ENCODE measurements at regions not wholly inside any gene's neighbourhood (a gene's known extent, or its start where the extent isn't known, plus 50 kb on each side); places are given as distances from the start of the nearest gene placed in this dataset.
A peak's percentile ranks its signal among the peaks of the same experiment; 100 is the strongest.

DNA sequence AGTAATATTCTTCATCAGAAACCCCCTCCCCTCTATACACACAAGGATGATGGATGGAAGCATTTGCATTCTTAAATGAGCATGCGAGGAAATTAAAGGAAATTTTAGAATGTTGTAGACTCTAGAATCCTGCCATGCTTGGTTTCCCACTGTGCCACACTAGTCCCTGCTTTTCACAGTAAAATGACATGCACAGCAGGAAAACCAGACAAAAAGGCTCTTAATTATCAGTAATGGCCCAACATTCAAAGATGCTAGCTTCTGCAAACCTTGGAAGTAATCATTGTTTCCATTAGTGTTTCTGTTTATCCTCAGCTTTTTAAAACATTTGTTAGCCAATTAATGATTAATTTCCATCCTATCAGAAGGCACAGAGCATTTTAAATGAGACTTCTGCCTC lies 255.8 kb downstream of the SLCO4C1 start:
- no peak for DNase-seq (ENCODE audit: low read depth in 1 of 2, low spot score in 1 of 2)
- H3K4me1 ChIP-seq (ENCODE audit: low read depth), result no peaks in the 10 kb centered on the region
- no peak overlapping the region for H3K4me3 ChIP-seq
- no peaks in the 10 kb centered on the region for H3K27me3 ChIP-seq
- TF ChIP-seq, protein P1, sequence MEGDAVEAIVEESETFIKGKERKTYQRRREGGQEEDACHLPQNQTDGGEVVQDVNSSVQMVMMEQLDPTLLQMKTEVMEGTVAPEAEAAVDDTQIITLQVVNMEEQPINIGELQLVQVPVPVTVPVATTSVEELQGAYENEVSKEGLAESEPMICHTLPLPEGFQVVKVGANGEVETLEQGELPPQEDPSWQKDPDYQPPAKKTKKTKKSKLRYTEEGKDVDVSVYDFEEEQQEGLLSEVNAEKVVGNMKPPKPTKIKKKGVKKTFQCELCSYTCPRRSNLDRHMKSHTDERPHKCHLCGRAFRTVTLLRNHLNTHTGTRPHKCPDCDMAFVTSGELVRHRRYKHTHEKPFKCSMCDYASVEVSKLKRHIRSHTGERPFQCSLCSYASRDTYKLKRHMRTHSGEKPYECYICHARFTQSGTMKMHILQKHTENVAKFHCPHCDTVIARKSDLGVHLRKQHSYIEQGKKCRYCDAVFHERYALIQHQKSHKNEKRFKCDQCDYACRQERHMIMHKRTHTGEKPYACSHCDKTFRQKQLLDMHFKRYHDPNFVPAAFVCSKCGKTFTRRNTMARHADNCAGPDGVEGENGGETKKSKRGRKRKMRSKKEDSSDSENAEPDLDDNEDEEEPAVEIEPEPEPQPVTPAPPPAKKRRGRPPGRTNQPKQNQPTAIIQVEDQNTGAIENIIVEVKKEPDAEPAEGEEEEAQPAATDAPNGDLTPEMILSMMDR (IDR thresholded peaks at IDR 0.05; ENCODE audit: low read depth, low read length), result no peak
- H3K27ac ChIP-seq, result no peak overlapping the region
- no peaks in the 10 kb centered on the region for H3K36me3 ChIP-seq
- H3K9me3 ChIP-seq (ENCODE audit: low read depth), result no peaks in the 10 kb centered on the region

DNA sequence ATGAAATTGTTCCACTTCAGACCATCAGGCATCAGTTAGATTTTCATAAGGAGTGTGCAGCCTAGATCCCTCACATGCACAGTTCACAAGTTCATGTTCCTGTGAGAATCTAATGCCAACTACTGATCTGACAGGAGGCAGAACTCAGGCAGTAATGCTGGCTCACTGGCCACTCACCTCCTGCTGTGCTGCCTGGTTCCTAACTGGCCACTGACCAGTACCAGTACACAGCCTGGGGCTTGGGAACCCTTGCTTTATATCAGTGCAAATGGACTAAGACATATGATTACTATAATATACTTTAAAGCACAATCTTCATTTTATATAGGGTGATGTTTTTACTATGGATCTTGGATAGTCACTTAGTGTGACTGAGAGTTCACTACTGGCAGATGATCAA lies 259.2 kb downstream of the SLCO4C1 start:
- no peaks in the 10 kb centered on the region for H3K36me3 ChIP-seq
- TF ChIP-seq, protein P1 (IDR thresholded peaks at IDR 0.05; ENCODE audit: low read depth, low read length), result no peak
- no peaks in the 10 kb centered on the region for H3K9me3 ChIP-seq (ENCODE audit: low read depth)

DNA sequence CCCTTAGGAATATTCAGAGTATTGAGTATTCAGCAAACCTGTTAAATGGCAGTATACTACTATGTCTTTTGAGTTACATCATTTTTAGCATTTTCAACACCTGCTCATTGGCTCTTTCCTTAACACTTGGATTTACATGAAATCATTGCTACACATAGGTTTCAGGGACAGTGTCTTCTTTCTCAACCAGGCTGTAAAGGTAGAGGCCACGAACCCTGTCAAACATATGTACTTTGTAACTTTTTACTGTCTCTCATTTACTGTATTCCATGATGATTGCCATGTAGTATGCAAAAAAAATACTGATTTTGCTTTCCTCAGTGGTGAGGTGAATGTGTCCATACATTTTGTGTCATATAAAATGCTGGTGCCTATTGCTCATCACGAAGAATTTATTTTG lies 264.4 kb downstream of the SLCO4C1 start:
- DNase-seq (ENCODE audit: low read depth in 1 of 2, low spot score in 1 of 2), result no peak

More for the DNA sequence above, 259.2 kb downstream of the SLCO4C1 start:
- no peaks in the 10 kb centered on the region for H3K27me3 ChIP-seq
- no peaks in the 10 kb centered on the region for H3K4me1 ChIP-seq (ENCODE audit: low read depth)
- peak in 1 of 2 donors; percentile 2 for DNase-seq (ENCODE audit: low read depth in 1 of 2, low spot score in 1 of 2)
- H3K4me3 ChIP-seq, result no peak overlapping the region
- H3K27ac ChIP-seq, result no peak overlapping the region

DNA sequence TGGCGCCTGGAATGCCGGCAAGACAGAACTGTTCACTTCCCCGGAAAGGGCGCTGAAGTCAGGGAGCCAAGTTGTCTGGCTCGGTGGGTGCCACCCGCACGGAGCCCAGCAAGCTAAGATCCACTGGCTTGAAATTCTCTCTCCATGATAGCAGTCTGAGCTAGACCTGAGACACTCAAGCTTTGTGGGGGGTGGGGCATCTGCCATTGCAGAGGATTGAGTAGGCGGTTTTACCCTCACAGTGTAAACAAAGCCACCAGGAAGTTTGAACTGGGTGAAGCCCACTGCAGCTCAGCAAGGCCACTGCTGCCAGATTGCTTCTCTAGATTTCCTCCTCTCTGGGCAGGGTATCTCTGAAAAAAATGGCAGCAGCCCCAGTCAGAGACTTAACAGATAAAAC lies 277.4 kb downstream of the SLCO4C1 start:
- DNase-seq (ENCODE audit: low read depth in 1 of 2, low spot score in 1 of 2), result no peak
- Histone ChIP-seq H3K27me3 (no peaks in the 10 kb centered on the region), H3K27ac (no peak overlapping the region), H3K4me3 (no peak overlapping the region), H3K36me3 (no peaks in the 10 kb centered on the region), H3K4me1 (ENCODE audit: low read depth) (no peaks in the 10 kb centered on the region), H3K9me3 (ENCODE audit: low read depth) (no peaks in the 10 kb centered on the region)
- TF ChIP-seq, protein P1 (IDR thresholded peaks at IDR 0.05; ENCODE audit: low read depth, low read length), result no peak

More for the DNA sequence above, 264.4 kb downstream of the SLCO4C1 start:
- Histone ChIP-seq H3K4me3 (no peak overlapping the region), H3K27ac (no peak overlapping the region), H3K36me3 (no peaks in the 10 kb centered on the region), H3K4me1 (ENCODE audit: low read depth) (no peaks in the 10 kb centered on the region), H3K9me3 (ENCODE audit: low read depth) (no peaks in the 10 kb centered on the region), H3K27me3 (no peaks in the 10 kb centered on the region)
- TF ChIP-seq, protein P1 (IDR thresholded peaks at IDR 0.05; ENCODE audit: low read depth, low read length), result no peak

DNA sequence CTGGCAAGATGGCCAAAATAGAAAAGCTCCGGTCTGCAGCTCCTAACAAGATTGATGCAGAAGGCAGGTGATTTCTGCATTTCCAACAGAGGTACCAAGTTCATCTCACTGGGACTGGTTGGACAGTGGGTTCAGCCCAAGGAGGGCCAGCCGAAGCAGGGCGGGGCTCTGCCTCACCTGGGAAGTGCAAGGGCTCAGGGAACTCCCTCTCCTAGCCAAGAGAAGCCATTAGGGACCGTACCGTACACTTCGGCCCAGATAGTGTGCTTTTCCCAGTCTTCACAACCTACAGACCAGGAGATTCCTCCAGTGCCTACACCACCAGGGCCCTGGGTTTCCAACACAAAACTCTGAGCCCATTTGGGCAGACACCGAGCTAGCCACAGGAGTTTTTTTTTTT lies 277.8 kb downstream of the SLCO4C1 start:
- H3K36me3 ChIP-seq, result no peaks in the 10 kb centered on the region
- H3K27ac ChIP-seq, result no peak overlapping the region
- H3K4me1 ChIP-seq (ENCODE audit: low read depth), result no peaks in the 10 kb centered on the region
- H3K27me3 ChIP-seq, result no peaks in the 10 kb centered on the region
- DNase-seq (ENCODE audit: low read depth in 1 of 2, low spot score in 1 of 2), result no peak
- H3K9me3 ChIP-seq (ENCODE audit: low read depth), result no peaks in the 10 kb centered on the region
- TF ChIP-seq, protein P1 (IDR thresholded peaks at IDR 0.05; ENCODE audit: low read depth, low read length), result no peak
- H3K4me3 ChIP-seq, result no peak overlapping the region

DNA sequence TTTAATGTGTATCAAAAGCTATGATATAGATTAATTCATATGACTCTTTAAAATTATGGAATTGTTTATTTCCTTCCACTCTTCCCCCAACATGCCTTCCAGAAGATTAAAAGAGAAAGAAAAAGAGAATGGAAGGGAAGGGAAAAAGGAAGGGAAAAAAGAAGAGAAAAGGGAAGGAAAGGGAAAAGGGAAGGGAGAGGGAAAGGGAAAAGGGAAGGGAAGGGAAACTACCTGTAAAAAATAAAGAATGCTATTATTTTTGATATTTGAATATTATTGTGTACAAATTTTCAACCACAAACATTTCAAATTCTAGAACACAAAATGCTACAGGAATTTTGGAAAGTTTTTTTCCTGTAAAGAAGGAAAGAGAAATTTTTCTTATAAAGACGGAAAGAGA lies 281.7 kb downstream of the SLCO4C1 start:
- TF ChIP-seq, protein P1 (IDR thresholded peaks at IDR 0.05; ENCODE audit: low read depth, low read length), result no peak
- Histone ChIP-seq H3K27ac (no peak overlapping the region), H3K4me3 (no peak overlapping the region), H3K4me1 (ENCODE audit: low read depth) (no peaks in the 10 kb centered on the region), H3K36me3 (no peaks in the 10 kb centered on the region), H3K27me3 (no peaks in the 10 kb centered on the region), H3K9me3 (ENCODE audit: low read depth) (no peaks in the 10 kb centered on the region)
- no peak for DNase-seq (ENCODE audit: low read depth in 1 of 2, low spot score in 1 of 2)

Measured in cardiac muscle cell (in vitro differentiated cells and primary cell).